ENCODE measurements at regions not wholly inside any gene's neighbourhood (a gene's known extent, or its start where the extent isn't known, plus 50 kb on each side); places are given as distances from the start of the nearest gene placed in this dataset.

GRCh38 chr6:148001844-148002642 lies 340.6 kb upstream of the SASH1 start:
- TF ChIP-seq CEBPB (IDR thresholded peaks at IDR 0.05) (no peak), RAD21 (IDR thresholded peaks at IDR 0.05; ENCODE audit: low read depth) (no peak), ZBTB7A (IDR thresholded peaks at IDR 0.05; ENCODE audit: low read depth) (no peak), REST (IDR thresholded peaks at IDR 0.05; ENCODE audit: low read depth) (no peak), TAF1 (IDR thresholded peaks at IDR 0.05; ENCODE audit: low read depth) (no peak), EP300 (IDR thresholded peaks at IDR 0.05; ENCODE audit: borderline replicate concordance) (no peak)

GRCh38 chr6:148004651-148005050 lies 338.0 kb upstream of the SASH1 start:
- TF ChIP-seq TEAD4 (IDR thresholded peaks at IDR 0.05) (no peak), REST (IDR thresholded peaks at IDR 0.05; ENCODE audit: low read depth) (no peak), FOXM1 (IDR thresholded peaks at IDR 0.05; ENCODE audit: borderline replicate concordance, low read depth) (no peak), TAF1 (IDR thresholded peaks at IDR 0.05; ENCODE audit: low read depth) (no peak), RAD21 (IDR thresholded peaks at IDR 0.05; ENCODE audit: low read depth) (no peak), TCF12 (IDR thresholded peaks at IDR 0.05; ENCODE audit: low read depth) (no peak), EGR1 (IDR thresholded peaks at IDR 0.05) (no peak), NFIC (IDR thresholded peaks at IDR 0.05) (no peak), CEBPB (IDR thresholded peaks at IDR 0.05) (no peak), YY1 (IDR thresholded peaks at IDR 0.05; ENCODE audit: low read depth) (no peak), ZBTB7A (IDR thresholded peaks at IDR 0.05; ENCODE audit: low read depth) (no peak), EP300 (IDR thresholded peaks at IDR 0.05; ENCODE audit: borderline replicate concordance) (no peak)
- TF ChIP-seq, protein P1, sequence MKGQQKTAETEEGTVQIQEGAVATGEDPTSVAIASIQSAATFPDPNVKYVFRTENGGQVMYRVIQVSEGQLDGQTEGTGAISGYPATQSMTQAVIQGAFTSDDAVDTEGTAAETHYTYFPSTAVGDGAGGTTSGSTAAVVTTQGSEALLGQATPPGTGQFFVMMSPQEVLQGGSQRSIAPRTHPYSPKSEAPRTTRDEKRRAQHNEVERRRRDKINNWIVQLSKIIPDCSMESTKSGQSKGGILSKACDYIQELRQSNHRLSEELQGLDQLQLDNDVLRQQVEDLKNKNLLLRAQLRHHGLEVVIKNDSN (IDR thresholded peaks at IDR 0.05) = no peak

- TF ChIP-seq, protein P1 (IDR thresholded peaks at IDR 0.05) = no peak
- TF ChIP-seq FOXM1 (IDR thresholded peaks at IDR 0.05; ENCODE audit: borderline replicate concordance, low read depth) (no peak), REST (IDR thresholded peaks at IDR 0.05; ENCODE audit: low read depth) (no peak), ZBTB7A (IDR thresholded peaks at IDR 0.05; ENCODE audit: low read depth) (no peak), YY1 (IDR thresholded peaks at IDR 0.05; ENCODE audit: low read depth) (no peak), RAD21 (IDR thresholded peaks at IDR 0.05; ENCODE audit: low read depth) (no peak), CEBPB (IDR thresholded peaks at IDR 0.05) (no peak), EGR1 (IDR thresholded peaks at IDR 0.05) (no peak), TEAD4 (IDR thresholded peaks at IDR 0.05) (no peak), TAF1 (IDR thresholded peaks at IDR 0.05; ENCODE audit: low read depth) (no peak), NFIC (IDR thresholded peaks at IDR 0.05) (no peak), EP300 (IDR thresholded peaks at IDR 0.05; ENCODE audit: borderline replicate concordance) (no peak), TCF12 (IDR thresholded peaks at IDR 0.05; ENCODE audit: low read depth) (no peak), CREB1 (IDR thresholded peaks at IDR 0.05; ENCODE audit: low read depth) (no peak)
- TF ChIP-seq, protein P2, sequence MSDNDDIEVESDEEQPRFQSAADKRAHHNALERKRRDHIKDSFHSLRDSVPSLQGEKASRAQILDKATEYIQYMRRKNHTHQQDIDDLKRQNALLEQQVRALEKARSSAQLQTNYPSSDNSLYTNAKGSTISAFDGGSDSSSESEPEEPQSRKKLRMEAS (IDR thresholded peaks at IDR 0.05) = no peak
Observed at GRCh38 chr6:148005806-148006205, 336.8 kb upstream of the SASH1 start.

DNA sequence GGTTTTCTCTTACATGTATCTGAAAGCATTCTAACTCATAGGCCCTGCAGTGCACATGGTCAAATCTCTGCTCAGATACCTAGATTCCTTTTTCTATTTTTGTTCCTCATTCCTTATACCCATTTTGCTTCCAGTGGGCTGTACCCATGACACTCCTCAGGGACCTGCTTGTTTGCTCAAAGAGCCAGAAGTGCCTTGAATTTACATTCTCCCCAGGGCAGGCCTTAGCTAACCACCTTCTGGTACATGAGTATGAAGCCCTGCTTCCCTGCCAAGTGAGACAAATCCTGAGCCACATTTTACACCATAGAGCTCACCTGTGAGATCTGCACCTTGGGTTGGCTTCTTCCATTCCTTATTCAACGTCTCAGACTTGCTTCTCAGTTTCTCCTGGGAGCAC lies 326.6 kb upstream of the SASH1 start:
- no peak for TF ChIP-seq YY1 (IDR thresholded peaks at IDR 0.05; ENCODE audit: low read depth)
- no peak for TF ChIP-seq TCF12 (IDR thresholded peaks at IDR 0.05; ENCODE audit: low read depth)
- no peak for TF ChIP-seq TAF1 (IDR thresholded peaks at IDR 0.05; ENCODE audit: low read depth)
- no peak for TF ChIP-seq EGR1 (IDR thresholded peaks at IDR 0.05)
- TF ChIP-seq, protein P2 (IDR thresholded peaks at IDR 0.05) = no peak
- no peak for TF ChIP-seq CEBPB (IDR thresholded peaks at IDR 0.05)
- TF ChIP-seq REST (IDR thresholded peaks at IDR 0.05; ENCODE audit: low read depth) = no peak
- no peak for TF ChIP-seq TEAD4 (IDR thresholded peaks at IDR 0.05)
- TF ChIP-seq EP300 (IDR thresholded peaks at IDR 0.05; ENCODE audit: borderline replicate concordance) = no peak
- TF ChIP-seq ZBTB7A (IDR thresholded peaks at IDR 0.05; ENCODE audit: low read depth) = no peak
- no peak for TF ChIP-seq RAD21 (IDR thresholded peaks at IDR 0.05; ENCODE audit: low read depth)
- TF ChIP-seq FOXM1 (IDR thresholded peaks at IDR 0.05; ENCODE audit: borderline replicate concordance, low read depth) = no peak
- no peak for TF ChIP-seq CREB1 (IDR thresholded peaks at IDR 0.05; ENCODE audit: low read depth)
- TF ChIP-seq, protein P1 (IDR thresholded peaks at IDR 0.05) = no peak
- no peak for TF ChIP-seq NFIC (IDR thresholded peaks at IDR 0.05)

Data from Ishikawa (cell line).